ENCODE measurements at regions not wholly inside any gene's neighbourhood (a gene's known extent, or its start where the extent isn't known, plus 50 kb on each side); places are given as distances from the start of the nearest gene placed in this dataset.
"Not testable (repeated sequence)": the region's sequence is repeated elsewhere in the genome, so short reads cannot be mapped to it uniquely, and the experiment has no call there.

GRCh38 chr12:131386781-131387180 is 324.1 kb upstream of the SFSWAP start:
- no peak for TF ChIP-seq CTCF (IDR thresholded peaks at IDR 0.05; ENCODE audit: poor library complexity, severe bottlenecking)
- TF ChIP-seq TAF1 (IDR thresholded peaks at IDR 0.05; ENCODE audit: low read depth) = no peak
- TF ChIP-seq EP300 (conservative IDR thresholded peaks at IDR 0.05; ENCODE audit: poor library complexity, severe bottlenecking) = no peak
- TF ChIP-seq REST (IDR thresholded peaks at IDR 0.05; ENCODE audit: borderline replicate concordance) = no peak
- no peak for TF ChIP-seq EZH2 (IDR thresholded peaks at IDR 0.05; ENCODE audit: borderline replicate concordance, insufficient read depth, low read length, poor library complexity, severe bottlenecking)

DNA sequence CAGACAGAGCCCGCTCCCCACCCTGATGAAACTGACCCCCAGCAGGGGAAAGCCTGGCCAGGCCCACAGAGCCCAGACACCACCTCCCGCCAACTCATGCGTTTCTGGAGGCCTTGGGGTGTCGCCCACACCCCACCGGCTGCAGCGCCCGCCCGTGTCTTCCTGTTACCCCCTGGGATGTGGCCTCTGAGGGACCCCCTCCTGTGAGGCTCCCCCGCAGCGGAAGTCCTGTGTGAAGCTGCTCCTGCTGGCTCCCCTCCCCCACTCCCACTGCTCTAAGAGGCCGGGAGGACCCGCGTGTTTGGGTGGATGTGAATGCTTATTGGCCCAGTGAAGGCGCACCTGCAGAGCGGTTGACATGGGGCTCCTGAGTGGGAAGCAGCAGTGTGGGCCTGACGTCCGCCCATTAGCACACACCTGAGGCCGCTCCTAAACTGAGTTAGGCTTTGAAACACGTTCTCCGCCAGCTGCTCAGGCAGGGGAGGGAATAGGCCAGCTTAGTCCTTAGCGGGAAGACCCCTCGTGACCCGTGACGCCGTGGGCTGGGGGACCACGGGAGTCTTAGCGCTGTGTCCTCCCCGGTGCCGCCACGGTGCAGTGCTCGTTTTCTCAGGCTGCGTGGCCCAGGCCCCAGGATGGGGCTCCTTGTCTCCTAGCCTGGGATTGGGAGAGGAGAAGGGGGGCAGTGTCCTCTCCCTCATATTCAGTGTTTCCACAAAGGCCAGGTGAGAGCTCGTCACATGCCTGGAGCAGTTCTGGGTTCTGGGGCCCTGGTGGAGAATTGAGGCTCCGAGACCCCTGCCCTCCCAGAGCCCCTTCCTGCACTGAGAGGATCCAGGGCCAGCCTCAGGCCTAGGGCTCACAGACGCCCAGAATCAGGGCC is 323.4 kb upstream of the SFSWAP start:
- H3K79me2 ChIP-seq (replicated peaks; ENCODE audit: insufficient read depth, low read length) = no peaks in the 10 kb centered on the region
- no peak overlapping the region for H3K4me2 ChIP-seq (ENCODE audit: low read length)
- H4K20me1 ChIP-seq (ENCODE audit: insufficient read depth) = no peaks in the 10 kb centered on the region
- no peaks in the 10 kb centered on the region for H3K9me2 ChIP-seq (ENCODE audit: insufficient read depth, low read length)
- H3K36me3 ChIP-seq (ENCODE audit: insufficient read depth, low read length) = no peaks in the 10 kb centered on the region
- no peaks in the 10 kb centered on the region for H3F3A ChIP-seq (ENCODE audit: insufficient read depth, low read length, poor library complexity, severe bottlenecking)
- no peak overlapping the region for H3K4me3 ChIP-seq (ENCODE audit: low read length)
- TF ChIP-seq SMC3 (conservative IDR thresholded peaks at IDR 0.05; ENCODE audit: poor library complexity) (no peak), REST (IDR thresholded peaks at IDR 0.05; ENCODE audit: borderline replicate concordance) (no peak), POLR2AphosphoS5 (IDR thresholded peaks at IDR 0.05) (no peak)
- H3K9ac ChIP-seq (ENCODE audit: low read length) = no peak overlapping the region
- H3K9me3 ChIP-seq (ENCODE audit: low read length) = no peaks in the 10 kb centered on the region
- H3K27ac ChIP-seq (ENCODE audit: low read length) = no peak overlapping the region
- no peak overlapping the region for H2AFZ ChIP-seq (ENCODE audit: low read depth, low read length)
- H3K27me3 ChIP-seq (ENCODE audit: insufficient read depth, low read depth, low read length) = no peaks in the 10 kb centered on the region

More at GRCh38 chr12:131386781-131387180, 324.1 kb upstream of the SFSWAP start:
- Histone ChIP-seq H3K27me3 (ENCODE audit: insufficient read depth, low read depth, low read length) (no peaks in the 10 kb centered on the region), H2AFZ (ENCODE audit: low read depth, low read length) (no peak overlapping the region), H3F3A (ENCODE audit: insufficient read depth, low read length, poor library complexity, severe bottlenecking) (no peaks in the 10 kb centered on the region), H3K4me3 (ENCODE audit: low read length) (no peak overlapping the region), H3K9me2 (ENCODE audit: insufficient read depth, low read length) (no peaks in the 10 kb centered on the region), H3K9ac (ENCODE audit: low read length) (no peak overlapping the region), H3K27ac (ENCODE audit: low read length) (no peak overlapping the region), H3K9me3 (ENCODE audit: low read length) (no peaks in the 10 kb centered on the region), H3K4me2 (ENCODE audit: low read length) (no peak overlapping the region), H3K36me3 (ENCODE audit: insufficient read depth, low read length) (no peaks in the 10 kb centered on the region), H3K79me2 (replicated peaks; ENCODE audit: insufficient read depth, low read length) (no peaks in the 10 kb centered on the region), H4K20me1 (ENCODE audit: insufficient read depth) (no peaks in the 10 kb centered on the region)

DNA sequence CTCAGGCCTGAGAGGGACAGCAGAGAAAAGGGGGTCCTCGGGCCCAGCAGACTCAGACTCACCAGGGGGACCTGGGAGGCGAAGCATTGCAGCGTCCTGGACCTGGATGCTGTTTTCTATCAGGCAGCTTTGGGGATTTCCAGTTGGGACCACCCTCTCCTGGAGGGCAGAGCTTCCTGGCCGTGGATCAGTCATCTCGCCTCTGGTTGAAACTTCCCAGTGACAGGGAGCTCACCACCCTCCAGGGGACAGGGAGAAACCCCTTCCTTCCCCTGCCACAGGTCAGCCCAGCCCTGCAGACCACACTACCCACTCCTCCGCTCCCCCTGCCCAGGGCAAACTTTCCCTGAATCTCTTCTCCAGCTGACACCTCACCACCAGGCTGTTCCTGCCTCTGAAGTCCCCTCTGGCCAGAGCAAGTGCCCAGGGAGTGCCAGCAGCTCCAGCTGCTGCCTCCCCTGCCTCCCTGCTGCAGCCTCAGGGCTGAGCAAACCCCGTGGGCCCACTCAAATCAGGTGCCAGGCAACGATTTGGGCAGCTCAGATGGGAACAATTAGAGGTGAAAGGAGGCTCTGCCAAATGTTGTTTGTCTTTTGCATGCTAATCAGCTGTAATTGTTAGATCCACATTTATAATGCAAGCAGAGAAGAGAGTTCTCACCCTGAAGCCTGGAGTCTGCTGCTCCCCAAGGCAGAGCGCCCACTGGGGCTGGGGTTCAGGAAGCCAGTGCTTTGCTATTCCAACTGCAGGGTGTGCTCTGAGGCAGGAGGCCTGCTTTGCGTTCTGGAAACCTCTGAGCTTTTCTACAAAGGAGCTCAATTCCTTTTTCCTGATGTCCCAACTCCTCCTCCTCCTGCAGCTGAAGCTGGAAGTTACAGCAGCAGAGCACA is 322.5 kb upstream of the SFSWAP start:
- H2AFZ ChIP-seq (ENCODE audit: low read depth, low read length); H3K79me2 ChIP-seq (replicated peaks; ENCODE audit: insufficient read depth, low read length); H3K27me3 ChIP-seq (ENCODE audit: insufficient read depth, low read depth, low read length); H3K4me3 ChIP-seq (ENCODE audit: low read length); H3K4me2 ChIP-seq (ENCODE audit: low read length); H3K27ac ChIP-seq (ENCODE audit: low read length); H3F3A ChIP-seq (ENCODE audit: insufficient read depth, low read length, poor library complexity, severe bottlenecking); H3K9me2 ChIP-seq (ENCODE audit: insufficient read depth, low read length); H3K9me3 ChIP-seq (ENCODE audit: low read length); H3K36me3 ChIP-seq (ENCODE audit: insufficient read depth, low read length); H3K9ac ChIP-seq (ENCODE audit: low read length); H4K20me1 ChIP-seq (ENCODE audit: insufficient read depth): not testable (repeated sequence)

Measured in neural cell (in vitro differentiated cells).